ENCODE measurements at regions not wholly inside any gene's neighbourhood (a gene's known extent, or its start where the extent isn't known, plus 50 kb on each side); places are given as distances from the start of the nearest gene placed in this dataset.

GRCh38 chr5:174793684-174794328, 69.4 kb downstream of the MSX2 start:
- Histone ChIP-seq H3K4me2 (no peak overlapping the region), H2AFZ (ENCODE audit: low read depth) (no peak overlapping the region)
- 12% methylated on average over 15 of the region's 31 CpGs for WGBS (ENCODE audit: low lambda C conversion rate)
- TF ChIP-seq JUND (IDR thresholded peaks at IDR 0.05) (no peak), MXI1 (IDR thresholded peaks at IDR 0.05; ENCODE audit: low read depth, low read length) (peak; percentile 45; the same call in 1 of the 2 replicates), CHD2 (IDR thresholded peaks at IDR 0.05; ENCODE audit: low read length, partially characterized antibody) (peak; percentile 32), YY1 (IDR thresholded peaks at IDR 0.05; ENCODE audit: low read depth) (no peak), SMC3 (IDR thresholded peaks at IDR 0.05; ENCODE audit: low read depth, low read length) (peak; percentile 70), MEF2A (IDR thresholded peaks at IDR 0.05; ENCODE audit: borderline replicate concordance, low read depth) (no peak), NFIC (IDR thresholded peaks at IDR 0.05; ENCODE audit: borderline replicate concordance) (no peak), GATA2 (CRISPR knock-in tag; IDR thresholded peaks at IDR 0.05) (peak; percentile 47), ZBTB33 (IDR thresholded peaks at IDR 0.05; ENCODE audit: borderline replicate concordance, low read depth) (no peak), IRF3 (IDR thresholded peaks at IDR 0.05; ENCODE audit: low read depth, low read length) (no peak), CTCF (IDR thresholded peaks at IDR 0.05) (peak; percentile 93), FOSL2 (IDR thresholded peaks at IDR 0.05; ENCODE audit: borderline replicate concordance, low read depth) (no peak), TEAD4 (IDR thresholded peaks at IDR 0.05; ENCODE audit: borderline replicate concordance, insufficient read depth) (no peak), RFX5 (IDR thresholded peaks at IDR 0.05; ENCODE audit: low read length) (0 out of 2 replicates have a peak, but pooled peaks have one; percentile 8), FOXM1 (IDR thresholded peaks at IDR 0.05; ENCODE audit: low read depth) (no peak), MAX (IDR thresholded peaks at IDR 0.05; ENCODE audit: low read depth) (0 out of 2 replicates have a peak, but pooled peaks have one; percentile 28), USF2 (IDR thresholded peaks at IDR 0.05; ENCODE audit: borderline replicate concordance, low read depth, low read length) (no peak), RCOR1 (IDR thresholded peaks at IDR 0.05; ENCODE audit: low read length) (peak; percentile 53; the same call in 1 of the 2 replicates), GABPA (IDR thresholded peaks at IDR 0.05; ENCODE audit: low read depth) (no peak), TCF12 (IDR thresholded peaks at IDR 0.05) (peak; percentile 54), TAF1 (IDR thresholded peaks at IDR 0.05; ENCODE audit: borderline replicate concordance, low read depth, low read length) (no peak), PBX3 (IDR thresholded peaks at IDR 0.05) (no peak), FOXJ3 (CRISPR knock-in tag; IDR thresholded peaks at IDR 0.05) (no peak), NRF1 (IDR thresholded peaks at IDR 0.05; ENCODE audit: low read depth, low read length) (no peak), POLR2AphosphoS5 (IDR thresholded peaks at IDR 0.05; ENCODE audit: low read depth, low read length) (no peak), SIN3A (IDR thresholded peaks at IDR 0.05; ENCODE audit: borderline replicate concordance, low read depth, low read length) (no peak), RAD21 (IDR thresholded peaks at IDR 0.05; ENCODE audit: low read length) (peak; percentile 80)

More at GRCh38 chr5:174793684-174794328, 69.4 kb downstream of the MSX2 start:
- H3K79me2 ChIP-seq (ENCODE audit: insufficient read depth): no peaks in the 10 kb centered on the region
- no peaks in the 10 kb centered on the region for H3K9me2 ChIP-seq
- peaks cover 0 to 14% of the 10 kb centered on the region in 2 experiments; a peak in 1 of 4 replicates for H3K4me1 ChIP-seq (ENCODE audit: control insufficient read depth in 1 of 2, insufficient read depth in 2 of 2, low read depth in 1 of 2, low read length in 1 of 2)
- H3K9me3 ChIP-seq: no peaks in the 10 kb centered on the region
- H4K20me1 ChIP-seq (ENCODE audit: insufficient read depth): no peaks in the 10 kb centered on the region
- POLR2A ChIA-PET: interaction anchor here (1.0 kb wide), 1 partner anchor 42 kb away, joined by 4 read pairs; no protein-coding TSS in a partner anchor
- no peak overlapping the region; a peak in 1 of 4 replicates for H3K4me3 ChIP-seq (ENCODE audit: low read depth in 2 of 2, low read length in 1 of 2)
- no peaks in the 10 kb centered on the region for H3F3A ChIP-seq (replicated peaks; ENCODE audit: insufficient read depth)
- peak; percentile 90 for DNase-seq
- no peaks in the 10 kb centered on the region; the same call in none of the 2 replicates for H3K27me3 ChIP-seq (ENCODE audit: insufficient read depth)
- CTCF ChIA-PET: interaction anchor here (0.6 to 2.7 kb wide), 36 partner anchors 9 to 887 kb away, joined by 3 to 29 read pairs (median 4); no protein-coding TSS in a partner anchor
- H3K9ac ChIP-seq: no peak overlapping the region
- no peak overlapping the region; a peak in 1 of 4 replicates for H3K27ac ChIP-seq (ENCODE audit: low read depth in 2 of 2, low read length in 1 of 2)
- no peaks in the 10 kb centered on the region for H3K36me3 ChIP-seq (replicated peaks in 1 of 2; ENCODE audit: control insufficient read depth in 1 of 2, insufficient read depth in 2 of 2, low read length in 1 of 2)

Data from SK-N-SH (cell line).